ENCODE measurements at regions not wholly inside any gene's neighbourhood (a gene's known extent, or its start where the extent isn't known, plus 50 kb on each side); places are given as distances from the start of the nearest gene placed in this dataset.

- no peak overlapping the region for H3K4me3 Mint-ChIP-seq
- Histone ChIP-seq H3K9ac (no peak overlapping the region), H4K20me1 (ENCODE audit: low read depth) (no peaks in the 10 kb centered on the region)
Observed at GRCh38 chr6:139533171-139533570, 158.7 kb upstream of the CITED2 start.

GRCh38 chr6:139531148-139532115 is 157.0 kb upstream of the CITED2 start:
- Histone ChIP-seq H3K4me2 (no peak overlapping the region), H3K9ac (no peak overlapping the region), H3K79me2 (ENCODE audit: low read depth) (no peaks in the 10 kb centered on the region), H4K20me1 (ENCODE audit: low read depth) (no peaks in the 10 kb centered on the region), H2AFZ (replicated peaks) (no peak overlapping the region), H3K27me3 (no peaks in the 10 kb centered on the region), H3K4me3 (no peak overlapping the region), H3F3A (ENCODE audit: low read depth) (no peaks in the 10 kb centered on the region), H3K9me3 (ENCODE audit: low read depth) (no peaks in the 10 kb centered on the region), H3K27ac (no peak overlapping the region), H3K4me1 (no peaks in the 10 kb centered on the region), H3K36me3 (no peaks in the 10 kb centered on the region)
- no peaks in the 10 kb centered on the region for H3K36me3 Mint-ChIP-seq
- H3K27ac Mint-ChIP-seq, result peak overlapping the region; percentile 26
- H3K9me3 Mint-ChIP-seq, result peaks cover 5% of the 10 kb centered on the region
- H3K4me1 Mint-ChIP-seq, result peaks cover 17% of the 10 kb centered on the region
- H3K27me3 Mint-ChIP-seq (ENCODE audit: insufficient read depth, low read depth), result no peaks in the 10 kb centered on the region
- no peak for TF ChIP-seq CTCF (IDR thresholded peaks at IDR 0.05)
- TF ChIP-seq EZH2phosphoT487 (IDR thresholded peaks at IDR 0.05), result no peak
- no peak for TF ChIP-seq EZH2 (IDR thresholded peaks at IDR 0.05)
- no peak overlapping the region for H3K4me3 Mint-ChIP-seq
- DNase-seq (ENCODE audit: low spot score), result no peak

More at GRCh38 chr6:139533171-139533570, 158.7 kb upstream of the CITED2 start:
- no peaks in the 10 kb centered on the region for H3K27me3 ChIP-seq
- peak overlapping the region; percentile 5 for H3K27ac Mint-ChIP-seq
- no peaks in the 10 kb centered on the region for H3K27me3 Mint-ChIP-seq (ENCODE audit: insufficient read depth, low read depth)
- H3K4me3 ChIP-seq, result no peak overlapping the region
- no peaks in the 10 kb centered on the region for H3K36me3 Mint-ChIP-seq
- no peaks in the 10 kb centered on the region for H3K36me3 ChIP-seq
- peaks cover 17% of the 10 kb centered on the region for H3K4me1 Mint-ChIP-seq
- H3K27ac ChIP-seq, result no peak overlapping the region
- no peak overlapping the region for H3K4me2 ChIP-seq
- no peaks in the 10 kb centered on the region for H3F3A ChIP-seq (ENCODE audit: low read depth)
- no peaks in the 10 kb centered on the region for H3K4me1 ChIP-seq
- TF ChIP-seq EZH2 (IDR thresholded peaks at IDR 0.05), result no peak
- no peak for TF ChIP-seq EZH2phosphoT487 (IDR thresholded peaks at IDR 0.05)
- TF ChIP-seq CTCF (IDR thresholded peaks at IDR 0.05), result no peak
- H2AFZ ChIP-seq (replicated peaks), result no peak overlapping the region
- no peak for DNase-seq (ENCODE audit: low spot score)
- no peaks in the 10 kb centered on the region for H3K9me3 ChIP-seq (ENCODE audit: low read depth)
- peaks cover 5% of the 10 kb centered on the region for H3K9me3 Mint-ChIP-seq
- H3K79me2 ChIP-seq (ENCODE audit: low read depth), result no peaks in the 10 kb centered on the region

GRCh38 chr6:139530561-139530960 is 156.1 kb upstream of the CITED2 start:
- Histone ChIP-seq H3K4me1 (no peaks in the 10 kb centered on the region), H3K27me3 (no peaks in the 10 kb centered on the region), H3K36me3 (no peaks in the 10 kb centered on the region), H3K79me2 (ENCODE audit: low read depth) (no peaks in the 10 kb centered on the region), H3K9me3 (ENCODE audit: low read depth) (no peaks in the 10 kb centered on the region), H3K27ac (no peak overlapping the region), H3K4me2 (no peak overlapping the region), H4K20me1 (ENCODE audit: low read depth) (no peaks in the 10 kb centered on the region), H3K4me3 (no peak overlapping the region), H3K9ac (no peak overlapping the region), H3F3A (ENCODE audit: low read depth) (no peaks in the 10 kb centered on the region), H2AFZ (replicated peaks) (no peak overlapping the region)
- Mint-ChIP-seq H3K4me1 (peaks cover 17% of the 10 kb centered on the region), H3K9me3 (peaks cover 5% of the 10 kb centered on the region), H3K36me3 (no peaks in the 10 kb centered on the region), H3K4me3 (no peak overlapping the region), H3K27me3 (ENCODE audit: insufficient read depth, low read depth) (no peaks in the 10 kb centered on the region), H3K27ac (no peak overlapping the region)
- no peak for TF ChIP-seq EZH2phosphoT487 (IDR thresholded peaks at IDR 0.05)
- no peak for TF ChIP-seq CTCF (IDR thresholded peaks at IDR 0.05)
- no peak for TF ChIP-seq EZH2 (IDR thresholded peaks at IDR 0.05)
- DNase-seq (ENCODE audit: low spot score), result no peak
